ENCODE measurements at regions not wholly inside any gene's neighbourhood (a gene's known extent, or its start where the extent isn't known, plus 50 kb on each side); places are given as distances from the start of the nearest gene placed in this dataset.

DNA sequence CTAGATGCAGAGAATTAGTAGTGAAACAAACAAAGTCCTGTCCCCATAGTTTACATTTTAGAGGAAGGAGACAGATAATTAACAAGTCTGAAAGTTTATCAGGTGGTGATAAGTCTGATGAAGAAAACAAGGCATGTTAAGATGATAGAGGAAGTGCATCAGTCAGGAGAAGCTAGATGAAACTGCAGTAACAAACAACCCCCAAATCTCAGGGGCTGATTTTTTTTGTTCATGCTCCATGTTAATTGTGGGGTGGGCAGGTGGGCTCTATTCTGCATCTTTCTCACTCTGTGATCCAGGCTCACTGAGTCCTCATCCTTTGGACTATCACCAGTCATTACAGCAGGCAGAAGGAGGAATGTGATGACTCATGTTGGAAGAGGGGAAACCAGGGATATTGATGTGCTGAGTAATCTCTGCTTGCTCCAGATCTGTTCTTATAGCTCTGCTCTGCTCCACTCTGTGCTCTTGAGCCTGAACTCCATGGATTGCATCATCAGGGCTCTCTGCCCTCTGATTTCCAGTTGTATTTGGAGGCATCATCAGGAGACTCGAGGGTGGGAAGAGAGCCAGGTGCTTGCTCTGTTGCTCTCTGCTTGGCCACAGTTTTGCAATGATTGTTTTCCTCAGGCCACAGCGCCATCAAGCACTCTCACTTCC lies 166.9 kb downstream of the IER5 start:
- DNase-seq (ENCODE audit: low read depth in 1 of 2, low spot score in 1 of 2): no peak

DNA sequence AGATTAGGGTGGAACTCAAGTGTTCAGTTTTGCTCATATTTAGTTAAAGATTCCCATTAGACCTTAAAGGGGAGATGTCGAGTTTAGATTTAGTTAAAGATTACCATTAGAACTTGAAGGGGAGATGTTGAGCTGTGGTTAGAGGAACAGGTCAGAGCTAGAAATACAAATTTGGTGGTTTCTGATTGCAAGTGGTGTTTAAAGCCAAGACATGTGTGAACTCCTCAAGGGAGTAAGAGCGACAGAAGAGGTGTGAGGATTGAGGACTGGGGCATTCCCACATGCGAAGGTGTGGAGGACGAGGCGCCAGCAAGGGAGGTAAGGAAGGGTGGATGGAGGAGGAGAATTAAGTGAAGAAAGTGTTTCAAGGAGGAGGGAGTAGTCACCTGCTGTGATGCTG lies 168.6 kb downstream of the IER5 start:
- no peak for DNase-seq (ENCODE audit: low read depth in 1 of 2, low spot score in 1 of 2)

DNA sequence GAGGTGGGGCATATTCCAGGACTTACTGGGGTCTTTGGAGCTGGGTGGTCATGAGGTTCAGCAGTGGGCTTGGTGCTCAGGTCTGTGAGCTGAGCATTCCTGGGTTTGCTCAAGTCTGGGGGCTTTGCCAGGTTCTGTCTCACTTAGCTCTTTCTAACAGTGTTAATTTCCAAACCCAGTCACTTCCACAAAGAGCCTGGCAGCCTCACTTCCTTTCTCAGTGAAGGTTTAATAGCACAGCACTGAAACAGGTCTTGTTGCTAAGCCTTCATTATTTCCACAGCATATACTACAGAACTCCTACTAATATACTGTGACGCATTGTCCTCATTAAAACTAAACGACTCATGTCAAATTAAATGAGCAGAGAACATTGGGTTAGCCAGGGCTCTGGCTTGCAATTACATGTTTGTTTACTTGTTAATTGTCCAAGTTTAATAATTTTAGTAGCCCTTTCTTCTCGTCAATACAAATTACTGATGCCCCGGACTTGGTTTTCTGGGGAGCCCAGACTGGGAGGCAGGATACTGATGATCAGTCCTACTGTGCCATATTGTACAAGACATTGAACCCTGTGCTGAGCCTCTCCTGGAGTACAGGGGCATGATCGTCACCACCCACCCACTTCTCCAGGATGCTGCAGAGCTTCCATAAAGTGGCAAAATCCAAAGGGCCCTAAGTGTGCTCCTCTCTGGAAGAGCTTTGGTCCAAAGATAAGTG lies 170.7 kb downstream of the IER5 start:
- DNase-seq (ENCODE audit: low read depth in 1 of 2, low spot score in 1 of 2): no peak

DNA sequence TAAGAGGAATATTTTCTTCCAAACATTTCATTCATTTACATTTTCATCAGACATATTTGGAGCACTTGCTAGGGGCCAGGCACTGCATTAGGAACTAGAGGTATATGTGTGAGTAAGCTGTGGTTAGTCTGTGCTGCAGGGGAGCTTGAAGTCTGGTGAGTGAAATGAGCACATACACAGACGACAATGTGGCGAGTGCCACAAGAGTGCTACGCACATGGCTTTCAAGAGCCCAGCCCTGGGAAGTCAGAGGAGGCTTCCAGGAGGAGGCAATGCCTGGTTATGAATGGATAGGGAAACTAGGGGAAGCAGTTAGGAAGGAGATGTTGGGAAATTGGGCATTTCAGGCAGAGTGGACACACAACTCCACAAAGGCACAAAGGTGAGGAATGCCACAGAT lies 171.8 kb downstream of the IER5 start:
- no peak for DNase-seq (ENCODE audit: low read depth in 1 of 2, low spot score in 1 of 2)

DNA sequence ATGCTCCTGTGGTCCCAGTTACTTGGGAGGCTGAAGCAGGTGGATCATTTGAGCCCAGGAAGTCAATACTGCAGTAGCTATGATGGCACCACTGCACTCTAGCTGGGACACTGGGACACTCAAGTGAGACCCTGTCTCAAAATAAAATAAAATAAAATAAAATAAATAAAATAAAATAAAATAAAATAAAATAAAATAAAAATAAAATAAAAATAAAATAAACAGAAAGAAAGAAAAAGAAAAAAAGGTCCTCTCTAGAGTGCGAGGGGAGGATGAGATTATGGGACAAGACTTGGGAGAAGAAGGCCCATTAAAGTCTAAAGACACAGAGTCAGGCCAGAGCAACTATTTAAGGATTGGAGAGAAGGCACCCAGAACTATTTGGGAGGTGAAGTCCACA lies 172.5 kb downstream of the IER5 start:
- no peak for DNase-seq (ENCODE audit: low read depth in 1 of 2, low spot score in 1 of 2)

DNA sequence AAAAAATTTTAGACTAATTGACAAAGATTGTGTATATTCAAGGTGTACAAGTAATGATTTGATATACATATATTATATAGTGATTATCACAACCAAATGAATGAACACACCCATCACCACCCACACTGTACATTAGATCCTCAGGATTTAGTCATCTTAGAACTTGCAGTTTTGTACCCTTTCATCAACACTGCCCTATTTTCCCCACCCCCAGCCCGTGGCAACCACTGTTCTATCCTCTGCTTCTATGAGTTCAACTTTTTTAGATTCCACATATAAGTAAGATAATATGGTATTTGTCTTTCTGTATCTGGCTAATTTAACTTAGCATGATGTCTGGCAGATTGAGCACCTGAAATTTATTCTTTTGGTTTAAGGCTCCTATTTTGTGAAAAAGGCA lies 173.6 kb downstream of the IER5 start:
- DNase-seq (ENCODE audit: low read depth in 1 of 2, low spot score in 1 of 2): no peak

DNA sequence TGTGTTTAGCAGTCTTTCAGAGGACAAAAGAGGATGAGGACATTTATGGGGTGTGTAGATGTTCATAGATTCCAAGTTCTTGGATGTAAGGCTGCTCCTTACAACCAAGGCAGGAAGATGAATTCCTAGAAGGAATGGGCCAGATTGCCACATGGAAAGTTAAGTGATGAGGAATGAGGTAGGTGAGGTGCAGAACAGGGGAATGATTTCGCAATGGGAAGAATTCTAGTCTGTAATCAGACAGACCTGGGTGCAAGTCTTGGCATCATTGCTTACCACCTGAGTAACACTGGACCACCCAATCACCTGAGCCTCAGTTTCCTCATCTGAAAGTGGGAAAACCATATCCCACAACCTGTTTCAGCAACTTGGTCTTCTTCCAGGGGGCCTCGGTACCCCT lies 174.9 kb downstream of the IER5 start:
- DNase-seq (ENCODE audit: low read depth in 1 of 2, low spot score in 1 of 2): no peak

DNA sequence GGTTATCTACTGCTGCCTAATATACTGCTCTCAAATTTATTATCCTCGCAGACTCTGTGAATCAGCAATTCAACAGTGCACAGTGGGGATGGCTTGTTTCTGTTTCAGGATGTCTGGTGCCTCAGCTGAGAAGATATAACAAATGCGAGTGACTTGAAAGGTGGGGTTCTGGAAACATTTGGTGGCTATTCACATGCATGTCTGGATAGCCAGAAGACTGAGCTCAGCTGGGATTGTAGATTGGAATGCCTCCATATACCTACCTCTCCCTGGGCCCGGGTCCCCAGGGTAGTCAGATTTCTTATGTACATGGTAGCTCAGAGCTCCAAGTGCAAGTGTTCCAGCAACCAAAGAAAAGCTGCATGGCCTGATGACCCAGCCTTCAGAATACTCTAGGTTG lies 176.3 kb downstream of the IER5 start:
- no peak for DNase-seq (ENCODE audit: low read depth in 1 of 2, low spot score in 1 of 2)

DNA sequence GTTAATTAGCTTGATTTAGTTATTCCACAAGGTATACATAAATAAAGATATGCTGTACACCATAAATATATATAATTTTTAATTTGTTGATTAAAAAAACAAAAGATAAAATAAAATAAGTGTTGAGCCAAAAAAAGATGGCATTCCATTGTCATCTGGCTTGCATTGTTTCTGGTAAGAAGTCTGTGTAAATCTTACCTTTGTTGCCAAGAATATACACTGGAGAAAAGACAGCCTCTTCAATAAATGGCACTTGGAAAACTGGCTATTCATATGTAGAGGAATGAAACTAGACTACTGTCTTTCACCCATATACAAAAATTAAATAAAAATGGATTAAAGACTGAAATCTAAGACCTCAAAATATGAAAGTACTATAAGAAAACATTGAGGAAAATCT lies 196.5 kb downstream of the IER5 start:
- no peak for DNase-seq (ENCODE audit: low read depth in 1 of 2, low spot score in 1 of 2)

DNA sequence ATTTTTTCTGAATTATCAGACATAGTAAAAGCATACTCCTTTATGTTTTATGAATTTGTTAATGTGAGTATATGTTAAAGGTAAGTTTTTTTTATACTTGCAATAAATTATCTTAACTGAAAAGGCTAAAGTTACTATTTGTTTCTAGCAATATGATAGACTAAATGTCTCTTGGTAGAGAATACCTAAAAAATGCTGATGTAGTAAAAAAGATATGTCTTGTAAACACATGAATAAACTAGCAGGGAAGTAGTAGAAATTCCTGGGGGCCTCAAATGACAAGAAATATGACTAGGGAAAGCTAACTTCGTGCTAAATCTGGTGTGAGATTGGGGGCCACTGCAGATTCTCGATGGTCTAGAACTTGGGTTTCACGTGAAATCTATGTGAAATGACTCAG lies 188.1 kb upstream of the CACNA1E start:
- no peak for DNase-seq (ENCODE audit: low read depth in 1 of 2, low spot score in 1 of 2)

DNA sequence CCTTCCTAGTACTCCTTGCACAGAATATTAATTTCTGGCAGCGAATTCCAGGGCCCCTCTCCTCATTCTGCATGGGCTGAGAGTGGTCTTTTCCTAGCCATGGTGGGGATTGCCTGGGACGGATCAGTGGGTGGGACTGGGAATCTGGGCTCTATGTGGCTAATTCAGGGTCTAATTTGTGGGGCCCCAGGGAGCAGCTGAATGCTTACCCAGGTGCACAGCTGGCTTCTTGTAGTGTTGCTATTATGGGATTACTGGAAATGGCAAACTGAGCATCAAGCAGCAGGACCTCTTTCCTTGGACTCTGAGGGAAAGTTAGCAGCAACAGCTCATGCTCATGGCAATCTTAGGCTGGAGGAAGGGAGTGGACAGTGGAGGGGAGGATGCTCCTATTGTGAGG lies 187.1 kb upstream of the CACNA1E start:
- no peak for DNase-seq (ENCODE audit: low read depth in 1 of 2, low spot score in 1 of 2)

DNA sequence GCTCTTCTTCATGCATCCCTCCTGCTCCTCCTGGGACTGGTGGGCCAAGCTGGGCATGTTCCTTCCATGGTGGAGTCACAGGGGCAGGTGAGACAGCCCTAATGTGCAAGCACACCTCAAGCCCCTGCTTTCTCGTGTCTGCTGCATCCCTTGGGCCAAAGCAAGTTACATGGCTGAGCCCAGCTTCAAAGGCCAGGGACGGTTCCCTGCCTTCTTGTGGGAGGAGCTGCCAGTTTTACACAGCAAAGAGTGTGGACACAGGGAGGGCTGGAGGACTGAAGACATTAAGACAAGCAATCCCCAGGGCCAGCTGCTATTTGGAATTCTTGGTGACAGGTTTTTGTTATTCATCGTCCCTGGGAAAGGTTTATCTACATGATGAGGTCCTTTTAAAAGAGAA lies 175.2 kb upstream of the CACNA1E start:
- DNase-seq (ENCODE audit: low read depth in 1 of 2, low spot score in 1 of 2): no peak

DNA sequence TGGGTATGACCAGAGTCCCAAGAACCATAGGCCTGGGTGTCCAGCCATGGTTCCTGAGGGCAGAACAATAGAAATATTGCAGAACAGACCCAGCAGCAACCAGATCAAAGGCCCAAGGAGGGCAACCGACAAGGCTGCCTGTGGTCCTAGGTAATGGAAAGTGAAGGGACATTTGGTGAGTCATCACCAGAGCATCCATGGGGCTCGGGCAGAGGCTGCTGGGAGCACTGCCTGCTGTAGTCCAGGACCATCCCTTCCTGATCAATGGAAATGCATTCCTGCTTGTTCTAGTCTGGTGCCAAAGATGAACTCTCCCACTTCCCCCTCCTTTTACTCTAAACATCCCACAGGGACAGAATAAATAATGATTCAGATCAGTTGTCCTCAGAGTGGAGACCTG lies 172.8 kb upstream of the CACNA1E start:
- DNase-seq (ENCODE audit: low read depth in 1 of 2, low spot score in 1 of 2): no peak

DNA sequence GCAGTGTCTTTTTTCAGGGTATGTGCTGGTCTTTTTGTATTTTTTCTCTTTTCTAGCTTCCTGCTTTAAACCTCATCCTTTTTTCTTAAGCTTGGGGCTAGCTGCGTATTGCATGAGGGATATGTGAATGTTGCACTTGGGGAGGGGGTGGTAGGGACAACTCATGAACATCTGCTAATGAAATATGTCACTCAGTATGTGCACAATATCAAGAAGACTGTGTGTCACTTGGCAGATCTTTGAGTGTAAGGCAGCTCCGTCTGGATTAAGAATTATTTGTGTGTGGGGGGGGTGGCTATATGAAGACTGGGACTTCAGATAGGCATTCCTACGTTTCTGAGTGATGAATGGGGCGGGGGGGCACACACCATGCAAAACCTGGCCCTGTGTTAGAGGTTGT lies 170.4 kb upstream of the CACNA1E start:
- DNase-seq (ENCODE audit: low read depth in 1 of 2, low spot score in 1 of 2): no peak

DNA sequence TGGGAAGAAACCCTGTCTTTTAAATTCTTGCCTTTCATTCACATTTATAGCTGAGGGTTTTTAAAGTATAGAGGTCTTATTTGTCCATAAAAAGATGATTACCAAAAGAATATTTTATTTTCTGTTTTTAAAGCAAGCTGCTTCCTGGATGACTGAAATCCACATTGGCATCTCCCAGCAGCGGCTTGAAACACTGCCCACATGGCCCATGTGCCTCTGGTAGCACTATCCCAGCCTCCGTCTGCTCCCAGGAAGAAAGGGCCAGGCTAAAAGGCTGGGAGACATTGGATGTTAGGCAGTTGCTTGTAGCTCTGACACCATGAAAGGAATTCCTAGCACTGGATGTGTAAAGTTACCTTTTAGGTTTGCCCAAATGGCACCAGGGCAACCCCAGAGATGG lies 169.9 kb upstream of the CACNA1E start:
- no peak for DNase-seq (ENCODE audit: low read depth in 1 of 2, low spot score in 1 of 2)

DNA sequence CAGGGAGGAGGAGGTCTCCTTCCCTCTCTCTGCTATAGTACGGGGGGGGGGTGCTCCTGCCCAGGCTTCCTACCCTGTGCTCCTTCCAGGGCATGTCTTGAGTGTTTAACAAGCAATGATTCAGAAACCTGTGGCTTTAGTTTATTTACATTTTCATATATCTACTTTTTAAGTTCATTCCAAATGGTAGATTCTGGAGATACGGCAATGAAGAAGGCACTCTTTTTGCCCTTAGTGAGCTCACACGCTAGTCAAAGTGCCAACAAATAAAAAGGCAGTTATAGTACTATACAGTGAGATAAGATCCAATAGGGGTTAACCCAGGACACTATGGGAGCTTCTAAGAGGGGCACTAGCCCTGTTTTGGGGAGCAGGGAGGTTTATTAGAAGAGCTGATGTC lies 169.3 kb upstream of the CACNA1E start:
- no peak for DNase-seq (ENCODE audit: low read depth in 1 of 2, low spot score in 1 of 2)

DNA sequence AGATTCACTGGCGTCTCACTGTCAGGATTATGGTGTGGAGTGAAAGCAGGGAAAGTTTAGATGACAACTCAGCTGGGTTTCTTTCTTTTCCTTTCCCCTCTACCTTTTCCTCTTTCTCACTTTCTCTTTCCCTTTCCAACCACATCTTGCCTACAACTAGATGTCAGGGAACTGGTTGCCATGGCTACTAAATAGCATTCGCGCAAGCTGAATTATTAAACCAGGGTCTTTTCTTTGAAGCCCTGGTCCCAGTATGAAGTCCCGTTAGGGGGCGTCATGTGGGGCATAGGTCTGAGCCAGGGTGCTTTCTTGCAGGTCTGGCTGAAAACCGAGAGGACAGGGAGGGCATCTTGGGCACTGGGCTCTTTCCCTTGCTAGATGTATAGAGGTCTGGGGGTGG lies 168.4 kb upstream of the CACNA1E start:
- DNase-seq (ENCODE audit: low read depth in 1 of 2, low spot score in 1 of 2): no peak

DNA sequence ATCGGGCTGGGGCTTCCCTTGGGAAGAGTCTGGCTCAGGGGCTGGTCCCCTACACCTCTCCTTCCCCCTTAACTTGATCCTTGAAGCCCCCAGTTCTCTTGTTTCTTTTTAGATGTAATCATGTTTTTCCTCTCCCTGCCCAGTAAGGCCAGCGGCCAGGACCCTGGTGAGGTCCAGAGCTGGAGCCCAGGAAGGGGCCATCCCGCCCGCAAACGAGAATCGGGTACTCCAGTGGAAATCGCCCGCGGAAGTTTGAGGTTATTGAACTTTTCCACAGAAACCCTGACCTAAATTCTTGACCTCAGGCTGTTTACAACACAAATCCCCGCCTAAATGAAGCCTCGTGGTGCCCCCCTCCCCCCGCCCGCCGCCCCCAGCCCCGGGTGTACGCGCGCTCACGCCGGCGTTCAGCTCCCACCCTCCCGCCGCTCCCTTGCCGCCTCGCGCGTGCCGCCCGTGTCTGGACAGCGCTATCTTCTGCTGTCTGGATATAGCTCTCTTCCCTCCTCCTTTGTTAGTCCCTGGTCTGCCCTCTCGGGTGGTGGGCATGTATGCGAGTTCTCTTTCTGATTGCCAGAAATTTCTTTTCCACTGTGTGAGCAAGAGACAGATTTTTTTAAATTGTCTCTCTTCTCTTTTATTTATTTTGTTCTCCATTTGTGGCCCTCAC lies 165.9 kb upstream of the CACNA1E start:
- no peak for DNase-seq (ENCODE audit: low read depth in 1 of 2, low spot score in 1 of 2)

DNA sequence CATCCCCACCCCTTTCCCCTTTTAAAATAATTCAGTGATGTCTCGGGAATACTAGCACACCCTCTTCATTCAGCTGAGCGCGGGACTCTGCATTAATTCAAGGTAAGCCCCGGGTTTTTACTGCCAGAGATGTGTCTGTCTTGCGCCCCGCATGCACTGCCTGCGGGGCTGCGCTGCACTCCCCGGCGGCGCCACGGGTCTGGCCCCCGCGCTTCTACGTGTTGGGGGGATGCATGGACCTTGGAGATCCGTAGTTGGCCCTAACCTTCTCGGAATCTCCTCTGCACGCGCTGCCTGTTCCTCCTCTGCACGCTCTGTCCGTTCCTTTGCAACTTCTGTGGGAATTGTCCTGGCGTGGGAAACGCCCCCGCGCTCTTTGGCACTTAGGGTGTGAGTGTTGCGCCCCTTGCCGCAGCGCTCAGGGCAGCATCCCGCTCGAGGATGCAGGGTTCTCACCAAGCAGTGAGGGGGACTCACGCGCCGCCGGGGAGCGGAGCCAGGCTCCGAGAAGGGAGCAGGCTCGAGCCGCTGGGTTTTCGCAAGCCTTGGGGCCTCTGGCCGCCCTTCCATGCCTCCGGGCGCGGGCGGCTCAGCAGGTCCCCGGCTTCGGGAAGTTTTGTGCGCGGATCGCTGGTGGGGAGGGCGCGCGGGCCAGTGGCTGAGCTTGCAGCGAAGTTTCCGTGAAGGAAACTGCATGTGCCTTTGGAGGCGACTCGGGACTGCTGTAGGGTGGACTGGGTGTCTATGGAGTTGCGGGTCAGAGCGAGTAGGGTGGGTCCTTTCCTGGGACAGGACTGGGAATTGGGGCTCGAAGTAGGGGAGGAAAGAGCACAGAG lies 165.1 kb upstream of the CACNA1E start:
- no peak for DNase-seq (ENCODE audit: low read depth in 1 of 2, low spot score in 1 of 2)

DNA sequence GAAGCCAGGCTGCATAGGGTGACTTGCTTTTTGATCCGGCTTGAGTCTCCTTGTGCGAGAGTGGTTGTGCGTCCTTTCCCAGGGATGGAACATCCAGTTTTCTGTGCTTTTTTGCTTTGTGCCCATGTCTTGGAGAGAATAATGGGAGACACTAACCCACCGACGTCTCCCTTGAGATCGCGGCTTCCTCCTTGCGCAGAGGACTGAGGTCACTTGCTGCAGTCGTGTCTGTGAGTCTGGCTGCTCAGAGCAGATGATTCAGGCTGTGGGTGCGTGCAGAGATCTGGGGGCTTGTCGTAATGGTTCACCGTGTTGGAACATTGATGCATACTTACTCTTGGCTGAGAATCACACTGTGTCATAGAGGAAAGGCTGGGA lies 164.5 kb upstream of the CACNA1E start:
- no peak for DNase-seq (ENCODE audit: low read depth in 1 of 2, low spot score in 1 of 2)

DNA sequence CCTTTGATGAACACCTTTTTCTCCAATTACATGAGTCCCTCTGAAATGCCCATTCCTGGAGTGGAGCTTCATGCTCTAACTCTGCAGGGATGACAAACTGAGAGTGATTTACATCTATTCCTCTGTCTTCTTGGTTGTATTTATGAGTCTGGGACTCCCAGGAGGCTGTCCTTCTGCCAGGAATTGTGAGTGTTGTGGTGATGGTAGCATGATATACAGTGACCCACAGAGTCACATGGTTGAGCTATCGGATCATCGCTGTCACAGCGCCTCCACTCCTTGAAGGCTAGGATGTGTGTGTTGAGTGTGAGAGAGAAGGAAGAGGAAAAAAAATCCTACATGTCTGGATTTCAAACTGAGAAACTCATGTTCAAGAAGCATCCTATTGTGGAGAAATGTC lies 163.4 kb upstream of the CACNA1E start:
- DNase-seq (ENCODE audit: low read depth in 1 of 2, low spot score in 1 of 2): no peak
